B cell (primary cell): ENCODE measurements at regions not wholly inside any gene's neighbourhood (a gene's known extent, or its start where the extent isn't known, plus 50 kb on each side); places are given as distances from the start of the nearest gene placed in this dataset.

ENCODE experiments used
- ATAC-seq: fragments of 200-7000 bp; cut with Tn5 transposase; one replicate; pipeline ENCODE4 v1.10.0; 2021; ENCODE audit warnings: low read depth, mild to moderate bottlenecking, moderate number of reproducible peaks, moderate library complexity
- CTCF ChIA-PET: fragments of 350-600 bp; sonication (Branson Sonifier 250); formaldehyde crosslinking; loops from one replicate; lab custom pipeline; 2021; ENCODE audit warnings: antibody characterized with exemption, inconsistent platforms; lab: Charles Lee
- POLR2A ChIA-PET: fragments of 350-600 bp; sonication (Branson Sonifier 250); formaldehyde crosslinking; loops from one replicate; lab custom pipeline; 2021; ENCODE audit warnings: antibody characterized with exemption; lab: Charles Lee
- DNase-seq: peaks from one replicate; pipeline ENCODE4 v3.0.0; 2013
- H2AFZ ChIP-seq: 2 replicates; pipeline ENCODE4 v1.6.1; 2012; ENCODE audit warnings: mild to moderate bottlenecking, low read depth, low read length; ENCODE audit not compliant: insufficient read depth, poor library complexity, severe bottlenecking
- H3K27ac ChIP-seq, 2 donors: 1 replicate in 1 of 2; 2 replicates in 1 of 2; pipeline ENCODE4 v1.5.1; 2012 to 2013; ENCODE audit warnings: low read length in 2 of 2, mild to moderate bottlenecking in 2 of 2, moderate library complexity in 1 of 2
- H3K27me3 ChIP-seq, 4 experiments: fragments of 200-600 bp in 1 of 4; sonication (generic) in 1 of 4; replicated peaks in 1 of 4; 1 replicate in 2 of 4; 2 replicates in 2 of 4; pipeline versions ENCODE4 v1.6.1 to v1.7.0; 2013 to 2016; ENCODE audit warnings: low read length in 3 of 4, mild to moderate bottlenecking in 2 of 4, mixed read lengths in 1 of 4, moderate library complexity in 1 of 4; ENCODE audit not compliant: insufficient read depth in 4 of 4, control insufficient read depth in 3 of 4; ENCODE audit errors: control extremely low read depth in 1 of 4
- H3K36me3 ChIP-seq, 2 experiments: replicated peaks in 1 of 2; 1 replicate in 1 of 2; 2 replicates in 1 of 2; pipeline versions ENCODE4 v1.6.1 to v1.7.1; 2013; ENCODE audit warnings: low read length in 1 of 2; ENCODE audit not compliant: insufficient read depth in 2 of 2, control insufficient read depth in 1 of 2; ENCODE audit errors: control extremely low read depth in 1 of 2, extremely low read depth in 1 of 2
- H3K4me1 ChIP-seq, 2 donors: fragments of 200-600 bp in 1 of 2; sonication (generic) in 1 of 2; 1 replicate in 1 of 2; 2 replicates in 1 of 2; pipeline versions ENCODE4 v1.5.1 to v1.6.1; 2013 to 2017; ENCODE audit warnings: low read length in 2 of 2; ENCODE audit not compliant: control insufficient read depth in 2 of 2, insufficient read depth in 2 of 2
- H3K4me2 ChIP-seq: replicated peaks from 2 replicates; pipeline ENCODE3; 2012; ENCODE audit warnings: mild to moderate bottlenecking, low read depth, low read length; ENCODE audit not compliant: poor library complexity, severe bottlenecking
- H3K4me3 ChIP-seq, 5 experiments: fragments of 200-600 bp in 1 of 5; sonication (generic) in 1 of 5; 1 replicate in 3 of 5; 2 replicates in 2 of 5; pipeline versions ENCODE4 v1.5.1 to v1.7.0; 2011 to 2016; ENCODE audit warnings: low read length in 4 of 5, mild to moderate bottlenecking in 4 of 5, low read depth in 2 of 5, control low read depth in 1 of 5, moderate library complexity in 1 of 5; ENCODE audit not compliant: insufficient read depth in 1 of 5; ENCODE audit errors: control extremely low read depth in 1 of 5, extremely low read depth in 1 of 5
- H3K79me2 ChIP-seq: fragments of 200-600 bp; sonication (generic); one replicate; pipeline ENCODE4 v1.6.0; 2016; ENCODE audit warnings: low read length; ENCODE audit not compliant: control insufficient read depth, insufficient read depth
- H3K9ac ChIP-seq: fragments of 200-600 bp; sonication (generic); 2 replicates; pipeline ENCODE4 v1.6.1; 2017; ENCODE audit warnings: mild to moderate bottlenecking, low read length, moderate library complexity
- H3K9me3 ChIP-seq, 3 donors: one replicate each; pipeline versions ENCODE4 v1.6.1 to v1.7.1; 2013; ENCODE audit warnings: low read length in 2 of 3; ENCODE audit not compliant: control insufficient read depth in 2 of 3, insufficient read depth in 1 of 3; ENCODE audit errors: control extremely low read depth in 1 of 3
- H4K20me1 ChIP-seq: 2 replicates; pipeline ENCODE4 v1.6.0; 2012; ENCODE audit warnings: mild to moderate bottlenecking, low read length; ENCODE audit not compliant: insufficient read depth, control insufficient read depth, poor library complexity, severe bottlenecking
- H3K27ac Mint-ChIP-seq: one replicate; pipeline ENCODE4 v1.8.0; 2021; ENCODE audit warnings: mixed read lengths
- H3K27me3 Mint-ChIP-seq: one replicate; pipeline ENCODE4 v1.8.0; 2021; ENCODE audit warnings: mixed read lengths
- H3K4me1 Mint-ChIP-seq: one replicate; pipeline ENCODE4 v1.8.0; 2021; ENCODE audit warnings: mixed read lengths
- H3K4me3 Mint-ChIP-seq: one replicate; pipeline ENCODE4 v1.8.0; 2021; ENCODE audit warnings: mixed read lengths
- H3K9me3 Mint-ChIP-seq: one replicate; pipeline ENCODE4 v1.8.0; 2022; ENCODE audit warnings: mixed read lengths; ENCODE audit not compliant: insufficient read depth
- CTCF ChIP-seq: fragments of 200-600 bp; IDR thresholded peaks from one replicate; pipeline ENCODE4 v1.8.0; 2022; ENCODE audit warnings: antibody characterized with exemption, mild to moderate bottlenecking
- EZH2 ChIP-seq: IDR thresholded peaks from 2 replicates; pipeline ENCODE4 v1.6.1; 2012; ENCODE audit warnings: borderline replicate concordance, low read depth, mild to moderate bottlenecking, moderate library complexity, low read length; ENCODE audit not compliant: insufficient read depth, poor library complexity, severe bottlenecking
- WGBS: methylation state at CpG from one replicate; pipeline ENCODE4 v1.1.5; 2013; ENCODE audit warnings: missing lambda C conversion rate; ENCODE audit not compliant: insufficient coverage; 5-methylcytosine and 5-hydroxymethylcytosine counted together
- intact Hi-C: fragments of 100-400 bp; cut with micrococcal nuclease; formaldehyde crosslinking; loops from one replicate; pipeline ENCODE4 v1.10.0; 2022

- H3K27me3 Mint-ChIP-seq = no peaks in the 10 kb centered on the region
- CTCF ChIA-PET = no interaction called here
Measured at GRCh38 chr2:451495-451894, 163.6 kb upstream of the ALKAL2 start.

More at GRCh38 chr2:451495-451894, 163.6 kb upstream of the ALKAL2 start:
- WGBS = 88% methylated on average over 13 of the region's 16 CpGs
- ATAC-seq (no peak), DNase-seq (no peak)
- Histone ChIP-seq H3K27me3 (no peaks in the 10 kb centered on the region), H3K4me3 (no peak overlapping the region), H3K9ac (no peak overlapping the region), H3K9me3 (no peaks in the 10 kb centered on the region), H3K27ac (no peak overlapping the region), H4K20me1 (no peaks in the 10 kb centered on the region), H3K4me2 (no peak overlapping the region), H2AFZ (no peak overlapping the region), H3K79me2 (no peaks in the 10 kb centered on the region), H3K4me1 (peaks cover 51 to 55% of the 10 kb centered on the region in 2 donors), H3K36me3 (no peaks in the 10 kb centered on the region)
- Mint-ChIP-seq H3K27ac (no peak overlapping the region), H3K4me3 (no peak overlapping the region), H3K4me1 (peaks cover 54% of the 10 kb centered on the region), H3K9me3 (no peaks in the 10 kb centered on the region)
- POLR2A ChIA-PET = no interaction called here
- TF ChIP-seq CTCF (no peak), EZH2 (no peak)
- intact Hi-C loops = no loop called here
